ENCODE measurements at regions not wholly inside any gene's neighbourhood (a gene's known extent, or its start where the extent isn't known, plus 50 kb on each side); places are given as distances from the start of the nearest gene placed in this dataset.

DNA sequence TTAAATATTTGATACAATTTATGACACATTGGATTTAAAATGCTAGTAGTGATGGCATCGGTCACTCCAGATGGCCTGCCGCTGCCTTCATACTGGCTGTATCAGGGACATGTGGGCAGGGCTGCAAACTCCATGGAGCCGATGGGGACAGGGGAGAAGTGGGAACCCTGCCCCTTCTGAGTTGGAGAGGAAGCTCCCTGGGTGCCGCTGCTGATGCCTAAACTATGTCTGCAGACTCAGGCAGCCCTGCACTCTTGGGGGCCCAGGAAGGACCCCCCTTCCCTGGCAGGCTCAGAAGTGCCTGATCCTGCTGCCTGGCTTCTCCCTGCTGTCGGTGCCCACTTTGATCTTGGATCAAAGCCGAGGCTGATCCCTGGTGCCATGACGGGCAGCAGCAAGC is 1522.1 kb downstream of the OTOL1 start (continued):
- TF ChIP-seq, protein P1, sequence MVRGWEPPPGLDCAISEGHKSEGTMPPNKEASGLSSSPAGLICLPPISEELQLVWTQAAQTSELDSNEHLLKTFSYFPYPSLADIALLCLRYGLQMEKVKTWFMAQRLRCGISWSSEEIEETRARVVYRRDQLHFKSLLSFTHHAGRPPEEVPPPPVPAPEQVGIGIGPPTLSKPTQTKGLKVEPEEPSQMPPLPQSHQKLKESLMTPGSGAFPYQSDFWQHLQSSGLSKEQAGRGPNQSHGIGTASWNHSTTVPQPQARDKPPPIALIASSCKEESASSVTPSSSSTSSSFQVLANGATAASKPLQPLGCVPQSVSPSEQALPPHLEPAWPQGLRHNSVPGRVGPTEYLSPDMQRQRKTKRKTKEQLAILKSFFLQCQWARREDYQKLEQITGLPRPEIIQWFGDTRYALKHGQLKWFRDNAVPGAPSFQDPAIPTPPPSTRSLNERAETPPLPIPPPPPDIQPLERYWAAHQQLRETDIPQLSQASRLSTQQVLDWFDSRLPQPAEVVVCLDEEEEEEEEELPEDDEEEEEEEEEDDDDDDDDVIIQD (CRISPR knock-in tag; IDR thresholded peaks at IDR 0.05): no peak
- TF ChIP-seq POLR2A (conservative IDR thresholded peaks at IDR 0.05): no peak
- no peak for TF ChIP-seq MYBL2 (IDR thresholded peaks at IDR 0.05; ENCODE audit: low read depth)
- TF ChIP-seq MYBL2 (CRISPR knock-in tag; IDR thresholded peaks at IDR 0.05; ENCODE audit: borderline replicate concordance): no peak
- TF ChIP-seq XRCC3 (IDR thresholded peaks at IDR 0.05): no peak
- no peak for TF ChIP-seq TEAD2 (tag; IDR thresholded peaks at IDR 0.05)

DNA sequence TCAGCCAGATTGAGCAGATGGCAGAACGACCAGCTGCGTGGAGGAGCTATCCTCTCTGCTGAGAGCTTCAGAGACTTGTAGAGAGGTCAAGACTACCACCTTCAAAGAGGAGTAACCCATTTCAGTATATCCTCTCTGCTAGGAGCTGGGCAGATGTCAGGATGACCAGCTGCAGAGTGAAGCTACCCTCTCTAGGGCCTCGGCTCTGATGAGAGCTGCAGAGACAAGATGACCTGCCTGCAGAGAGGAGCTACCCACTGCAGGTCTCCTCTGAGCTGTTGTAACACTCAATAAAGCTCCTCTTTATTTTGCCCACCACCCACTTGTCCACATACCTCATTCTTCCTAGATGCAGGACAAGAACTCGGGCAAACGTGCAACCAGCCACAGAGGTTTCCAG is 1522.7 kb downstream of the OTOL1 start:
- ChIA-PET CTCF (ENCODE audit: low intra/inter-chr PET ratio) (no interaction called here), POLR2A (no interaction called here)
- ATAC-seq: no peak
- WGBS (ENCODE audit: insufficient coverage, low coverage, missing lambda C conversion rate): 0% methylated on average over 5 of the region's 5 CpGs
- no peak overlapping the region for H3K27ac ChIP-seq (ENCODE audit: extremely low read depth, low read depth, low read length)
- intact Hi-C loops (cut with micrococcal nuclease) (no loop called here), in situ Hi-C loops (cut with MboI) (no loop called here)
- no peak overlapping the region for H3K4me3 ChIP-seq
- no peaks in the 10 kb centered on the region for H3K27me3 ChIP-seq (ENCODE audit: control insufficient read depth in 2 of 2, insufficient read depth in 2 of 2, low read length in 2 of 2)
- TF ChIP-seq, protein P2, sequence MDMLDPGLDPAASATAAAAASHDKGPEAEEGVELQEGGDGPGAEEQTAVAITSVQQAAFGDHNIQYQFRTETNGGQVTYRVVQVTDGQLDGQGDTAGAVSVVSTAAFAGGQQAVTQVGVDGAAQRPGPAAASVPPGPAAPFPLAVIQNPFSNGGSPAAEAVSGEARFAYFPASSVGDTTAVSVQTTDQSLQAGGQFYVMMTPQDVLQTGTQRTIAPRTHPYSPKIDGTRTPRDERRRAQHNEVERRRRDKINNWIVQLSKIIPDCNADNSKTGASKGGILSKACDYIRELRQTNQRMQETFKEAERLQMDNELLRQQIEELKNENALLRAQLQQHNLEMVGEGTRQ (CRISPR knock-in tag; IDR thresholded peaks at IDR 0.05): no peak
- TF ChIP-seq ZNF12 (CRISPR knock-in tag; IDR thresholded peaks at IDR 0.05) (no peak), ZNF830 (CRISPR knock-in tag; IDR thresholded peaks at IDR 0.05) (no peak), ZNF766 (CRISPR knock-in tag; conservative IDR thresholded peaks at IDR 0.05) (no peak), MAFF (IDR thresholded peaks at IDR 0.05; ENCODE audit: low read length) (no peak), POLR2B (IDR thresholded peaks at IDR 0.05; ENCODE audit: low read depth, partially characterized antibody) (no peak), ZEB2 (IDR thresholded peaks at IDR 0.05) (no peak), ZNF282 (CRISPR knock-in tag; IDR thresholded peaks at IDR 0.05) (no peak)
- no peaks in the 10 kb centered on the region; the same call in 1 of the 2 replicates for H3K9me3 ChIP-seq (replicated peaks; ENCODE audit: control insufficient read depth, insufficient read depth, low read depth, low read length)
- H3K79me2 ChIP-seq (ENCODE audit: control insufficient read depth, insufficient read depth, low read length): no peaks in the 10 kb centered on the region
- H3K4me2 ChIP-seq (ENCODE audit: insufficient read depth, low read length): no peak overlapping the region
- no peak for DNase-seq (ENCODE audit: extremely low read depth in 1 of 4, low spot score in 3 of 4)
- no peaks in the 10 kb centered on the region for H3K9me1 ChIP-seq (ENCODE audit: control insufficient read depth, insufficient read depth, low read length)
- no peaks in the 10 kb centered on the region for H3K36me3 ChIP-seq (ENCODE audit: control insufficient read depth, insufficient read depth, low read length)
- H3K4me1 ChIP-seq (replicated peaks in 1 of 2; ENCODE audit: control insufficient read depth in 2 of 2, insufficient read depth in 2 of 2, low read length in 2 of 2): no peaks in the 10 kb centered on the region
- FAIRE-seq: no peak
- no peak overlapping the region for H3K9ac ChIP-seq (ENCODE audit: insufficient read depth in 1 of 2, low read depth in 2 of 2, low read length in 2 of 2)
- no peaks in the 10 kb centered on the region for H4K20me1 ChIP-seq (replicated peaks; ENCODE audit: control insufficient read depth, insufficient read depth, low read length)
- H2AFZ ChIP-seq (ENCODE audit: low read depth, low read length): no peak overlapping the region
- BruUV-seq (replicated peaks): no TSS peak
